ENCODE measurements at regions not wholly inside any gene's neighbourhood (a gene's known extent, or its start where the extent isn't known, plus 50 kb on each side); places are given as distances from the start of the nearest gene placed in this dataset.

DNA sequence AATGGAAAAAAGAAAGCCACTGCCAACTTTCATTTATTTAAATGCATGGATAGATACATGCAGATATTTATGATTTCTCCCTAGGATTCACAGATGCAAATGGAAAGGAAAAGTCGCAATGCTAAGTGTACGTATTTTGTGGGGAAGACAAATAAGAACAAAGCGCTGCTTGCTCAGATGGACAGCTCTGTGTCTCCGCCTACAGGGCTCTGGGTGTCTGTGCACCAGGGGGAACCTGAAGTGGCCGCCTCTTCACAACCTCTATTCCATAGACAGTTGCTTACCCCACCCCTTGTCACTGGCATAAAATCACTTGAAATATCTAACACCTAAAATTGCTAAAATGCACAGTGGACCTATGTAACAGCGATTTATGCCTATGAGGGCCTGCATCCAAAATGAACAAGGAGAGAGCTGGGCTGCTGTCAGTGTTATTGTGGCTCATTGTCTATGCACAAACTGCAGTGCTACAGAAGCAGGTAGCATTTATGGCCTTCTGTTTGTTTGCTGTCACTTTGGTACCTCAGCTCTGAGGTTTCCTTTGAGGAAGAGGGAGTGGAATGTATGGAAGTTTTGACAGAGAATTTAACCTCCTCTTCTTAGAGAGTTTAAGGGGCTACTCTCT, 58.6 kb upstream of the PAGE1 start:
- TF ChIP-seq, protein P1, sequence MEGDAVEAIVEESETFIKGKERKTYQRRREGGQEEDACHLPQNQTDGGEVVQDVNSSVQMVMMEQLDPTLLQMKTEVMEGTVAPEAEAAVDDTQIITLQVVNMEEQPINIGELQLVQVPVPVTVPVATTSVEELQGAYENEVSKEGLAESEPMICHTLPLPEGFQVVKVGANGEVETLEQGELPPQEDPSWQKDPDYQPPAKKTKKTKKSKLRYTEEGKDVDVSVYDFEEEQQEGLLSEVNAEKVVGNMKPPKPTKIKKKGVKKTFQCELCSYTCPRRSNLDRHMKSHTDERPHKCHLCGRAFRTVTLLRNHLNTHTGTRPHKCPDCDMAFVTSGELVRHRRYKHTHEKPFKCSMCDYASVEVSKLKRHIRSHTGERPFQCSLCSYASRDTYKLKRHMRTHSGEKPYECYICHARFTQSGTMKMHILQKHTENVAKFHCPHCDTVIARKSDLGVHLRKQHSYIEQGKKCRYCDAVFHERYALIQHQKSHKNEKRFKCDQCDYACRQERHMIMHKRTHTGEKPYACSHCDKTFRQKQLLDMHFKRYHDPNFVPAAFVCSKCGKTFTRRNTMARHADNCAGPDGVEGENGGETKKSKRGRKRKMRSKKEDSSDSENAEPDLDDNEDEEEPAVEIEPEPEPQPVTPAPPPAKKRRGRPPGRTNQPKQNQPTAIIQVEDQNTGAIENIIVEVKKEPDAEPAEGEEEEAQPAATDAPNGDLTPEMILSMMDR (IDR thresholded peaks at IDR 0.05; ENCODE audit: extremely low read depth, insufficient read depth, missing control alignments) = peak; percentile 72
- in situ Hi-C loops (cut with MboI; ENCODE audit: low pct_unique_long_range_greater_than_20kb, low sequenced_read_pairs, unreplicated experiment) = no loop called here
- no peak for DNase-seq (ENCODE audit: low spot score)

DNA sequence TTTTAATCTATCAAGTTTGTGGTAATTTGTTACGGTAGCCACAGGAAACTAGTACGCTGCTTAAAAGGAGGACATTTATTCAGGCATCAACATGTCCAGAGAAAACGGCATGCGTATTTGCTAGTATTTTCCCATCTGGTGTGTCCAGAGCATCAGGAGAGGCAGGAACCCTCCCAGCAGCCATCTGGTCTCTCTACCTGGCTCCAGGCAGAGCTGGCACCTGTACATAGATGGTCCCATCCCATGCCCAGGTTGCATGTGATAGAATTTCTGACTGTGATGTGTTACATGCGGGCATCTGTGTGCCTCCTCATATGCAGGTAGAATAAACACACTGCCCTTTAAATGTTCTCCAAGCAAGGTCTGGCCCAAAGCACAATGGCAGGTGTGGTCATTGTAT, 57.9 kb upstream of the PAGE1 start:
- in situ Hi-C loops (cut with MboI; ENCODE audit: low pct_unique_long_range_greater_than_20kb, low sequenced_read_pairs, unreplicated experiment) = no loop called here
- TF ChIP-seq, protein P1 (IDR thresholded peaks at IDR 0.05; ENCODE audit: extremely low read depth, insufficient read depth, missing control alignments) = no peak

DNA sequence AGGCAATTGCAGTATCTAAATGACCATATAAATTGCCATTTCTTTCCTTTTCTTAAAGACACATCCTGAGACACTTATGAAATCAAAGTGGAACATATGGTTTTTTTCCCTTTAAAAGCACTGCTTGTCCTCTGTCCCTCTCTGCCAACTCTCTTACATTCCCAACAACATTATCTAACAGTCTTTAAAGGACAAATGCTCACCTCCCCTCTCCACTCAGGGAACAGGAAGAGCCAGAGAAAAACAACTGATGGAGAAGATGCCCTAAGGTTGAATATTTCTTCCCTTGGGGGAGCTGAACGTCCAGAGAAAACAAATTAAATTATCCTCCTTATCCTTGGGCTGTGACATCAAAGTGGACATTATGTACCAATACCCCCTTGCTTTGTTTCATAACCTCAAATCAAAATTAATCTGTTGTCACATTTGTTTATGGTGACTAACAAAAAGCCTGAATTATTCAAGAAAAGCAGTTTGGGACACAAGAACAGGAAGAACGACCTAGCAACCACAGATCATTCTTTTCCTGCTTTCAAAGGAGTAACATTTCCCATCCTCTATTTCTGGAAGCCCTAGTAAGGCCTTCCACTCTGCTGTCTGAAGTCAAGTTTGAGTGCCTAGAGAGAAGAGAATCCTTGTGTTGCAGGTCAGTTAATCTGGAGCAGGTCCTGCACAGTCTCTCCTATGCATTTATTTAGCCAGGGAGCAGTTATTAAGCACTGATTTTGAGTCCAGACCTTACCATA, 52.6 kb upstream of the PAGE1 start:
- in situ Hi-C loops (cut with MboI; ENCODE audit: low pct_unique_long_range_greater_than_20kb, low sequenced_read_pairs, unreplicated experiment) = no loop called here
- TF ChIP-seq, protein P1 (IDR thresholded peaks at IDR 0.05; ENCODE audit: extremely low read depth, insufficient read depth, missing control alignments) = no peak
- DNase-seq (ENCODE audit: low spot score) = no peak

More for the DNA sequence above, 57.9 kb upstream of the PAGE1 start:
- DNase-seq (ENCODE audit: low spot score) = no peak

DNA sequence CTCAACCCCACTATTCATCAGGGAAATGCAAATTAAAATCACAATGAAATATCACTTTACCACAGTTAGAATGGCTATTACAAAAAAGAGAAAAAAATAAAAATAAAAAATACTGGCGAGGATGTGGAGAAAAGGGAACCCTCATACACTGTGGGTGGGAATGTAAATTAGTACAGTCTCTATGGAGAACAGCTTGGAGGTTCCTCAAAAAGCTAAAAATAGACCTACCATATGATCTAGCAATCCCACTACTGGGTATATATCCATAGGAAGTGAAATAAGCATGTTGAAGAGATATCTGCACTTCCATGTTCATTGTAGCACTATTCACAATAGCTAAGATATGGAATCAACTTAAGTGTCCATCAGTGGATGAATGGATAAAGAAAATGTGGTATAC, 50.5 kb upstream of the PAGE1 start:
- in situ Hi-C loops (cut with MboI; ENCODE audit: low pct_unique_long_range_greater_than_20kb, low sequenced_read_pairs, unreplicated experiment) = no loop called here
- TF ChIP-seq, protein P1 (IDR thresholded peaks at IDR 0.05; ENCODE audit: extremely low read depth, insufficient read depth, missing control alignments) = no peak

More for the DNA sequence above, 50.5 kb upstream of the PAGE1 start:
- no peak for DNase-seq (ENCODE audit: low spot score)
